T47D (cell line): ENCODE measurements at regions not wholly inside any gene's neighbourhood (a gene's known extent, or its start where the extent isn't known, plus 50 kb on each side); places are given as distances from the start of the nearest gene placed in this dataset.
A peak's percentile ranks its signal among the peaks of the same experiment; 100 is the strongest.

Experiments
- DNase-seq, 2 experiments: peaks; one replicate each; pipeline versions ENCODE4 v3.0.0 to v3.0.0-alpha.2; 2011 to 2012; ENCODE audit warnings: low read depth in 1 of 2, low spot score in 1 of 2
- JUND ChIP-seq: IDR thresholded peaks from 2 replicates; pipeline ENCODE4 v1.6.1; 2012; ENCODE audit warnings: low read depth
- in situ Hi-C: cut with HindIII; loops from 2 replicates; pipeline ENCODE4 v1.10.0; 2016; ENCODE audit warnings: low sequenced_read_pairs, low pct_unique_long_range_greater_than_20kb

DNA sequence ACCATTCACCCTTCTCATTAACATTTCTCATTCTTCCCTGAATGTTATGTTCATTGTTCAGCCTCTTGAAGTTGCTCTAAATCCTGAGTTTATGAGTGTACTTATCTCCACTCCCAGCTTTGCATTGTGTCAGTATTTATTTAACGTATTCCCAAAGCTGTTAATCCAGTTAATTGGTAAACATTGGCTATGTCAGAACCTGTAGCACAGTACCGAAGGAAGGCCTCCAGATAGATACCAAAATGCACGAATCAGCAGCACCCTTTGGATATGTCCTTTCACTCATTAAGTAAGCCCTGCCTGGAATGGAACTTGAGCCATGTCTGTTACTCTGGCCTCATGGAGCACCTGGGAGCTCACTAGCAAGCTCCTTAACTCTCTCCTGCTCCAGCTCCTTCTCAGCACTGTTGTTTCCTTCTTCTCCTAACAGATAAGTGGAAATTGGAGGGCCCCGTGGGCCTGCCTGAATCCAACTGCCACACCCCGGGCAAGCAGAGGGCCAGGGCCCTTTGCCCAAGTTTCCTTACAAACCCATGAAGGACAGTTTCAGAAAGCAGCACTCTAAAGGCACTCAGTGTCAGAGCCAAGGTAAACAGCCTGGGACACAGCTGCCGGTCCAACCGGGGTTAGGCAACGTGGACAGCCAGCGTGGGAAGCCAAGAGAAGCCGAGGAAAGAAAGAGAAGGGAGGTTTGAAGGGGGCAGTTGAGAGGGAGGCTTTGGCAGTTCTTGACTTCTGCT lies 155.0 kb upstream of the SERP2 start:
- in situ Hi-C loops = no loop called here
- TF ChIP-seq JUND = no peak
- peak; percentile 23 to 87 for DNase-seq

DNA sequence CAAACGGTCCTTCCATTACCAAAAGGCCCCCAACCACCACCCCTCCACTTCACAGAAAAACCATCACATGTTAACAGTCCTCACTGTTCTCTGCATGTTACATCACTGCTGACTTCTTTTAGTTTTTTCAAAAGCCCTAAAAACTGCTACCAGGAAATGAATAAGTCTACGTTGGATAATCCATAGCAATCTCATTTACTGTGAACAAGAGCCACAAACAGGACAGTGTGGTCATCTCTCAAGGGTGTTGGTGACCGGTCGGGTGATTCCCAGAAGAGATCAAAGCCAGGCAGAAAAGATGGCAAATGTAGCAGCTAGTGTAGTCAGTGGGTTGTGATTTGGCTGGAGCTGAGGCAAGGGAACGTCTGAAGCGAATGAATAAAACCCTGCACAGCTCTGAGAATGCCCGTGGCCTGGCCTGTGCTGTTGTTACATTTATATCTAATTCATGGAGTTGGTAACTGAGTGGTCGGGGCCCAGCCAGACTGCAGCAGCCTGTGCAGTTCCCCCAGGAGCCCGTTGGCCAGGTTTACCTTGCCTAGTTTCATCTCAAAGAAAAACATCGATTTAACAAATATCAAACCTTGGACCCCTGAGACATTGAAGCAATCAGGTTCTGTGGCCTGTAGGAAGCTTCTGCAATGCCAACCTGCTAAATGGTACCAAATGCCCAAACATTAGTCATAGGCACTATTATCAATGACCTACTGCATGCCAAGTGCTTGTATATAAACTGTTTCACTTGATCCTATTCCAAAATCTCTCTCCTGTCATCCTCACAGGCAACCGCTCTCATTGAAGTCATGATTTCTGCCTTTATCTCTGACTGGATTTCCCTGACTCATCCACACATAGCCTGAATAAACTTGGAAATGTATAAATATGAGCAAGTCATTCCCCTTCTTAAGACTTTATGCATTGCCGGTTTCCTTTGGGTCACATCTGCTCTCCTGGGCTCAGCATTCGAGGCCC lies 153.8 kb upstream of the SERP2 start:
- TF ChIP-seq JUND = no peak
- in situ Hi-C loops = no loop called here
- no peak for DNase-seq

DNA sequence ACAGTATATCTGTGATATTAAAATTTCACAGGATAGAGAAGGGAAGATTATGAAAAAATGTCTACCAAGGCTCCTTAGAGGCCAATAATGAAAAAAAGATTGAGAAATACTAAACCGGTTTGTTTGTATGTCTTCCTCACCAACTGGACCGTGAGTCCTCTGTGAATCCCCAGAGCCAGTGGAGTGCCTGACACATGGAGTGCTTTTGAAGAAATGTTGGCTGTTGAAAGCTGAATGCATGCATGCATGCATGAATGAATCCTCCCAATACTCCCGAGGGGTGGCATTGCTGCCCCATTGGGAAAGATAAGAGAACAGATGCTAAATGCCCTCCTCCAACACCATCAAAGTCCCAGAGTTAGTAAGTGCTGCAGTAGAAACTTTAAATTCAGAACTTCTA lies 152.7 kb upstream of the SERP2 start:
- in situ Hi-C loops = no loop called here
- DNase-seq = no peak
- TF ChIP-seq JUND = no peak

DNA sequence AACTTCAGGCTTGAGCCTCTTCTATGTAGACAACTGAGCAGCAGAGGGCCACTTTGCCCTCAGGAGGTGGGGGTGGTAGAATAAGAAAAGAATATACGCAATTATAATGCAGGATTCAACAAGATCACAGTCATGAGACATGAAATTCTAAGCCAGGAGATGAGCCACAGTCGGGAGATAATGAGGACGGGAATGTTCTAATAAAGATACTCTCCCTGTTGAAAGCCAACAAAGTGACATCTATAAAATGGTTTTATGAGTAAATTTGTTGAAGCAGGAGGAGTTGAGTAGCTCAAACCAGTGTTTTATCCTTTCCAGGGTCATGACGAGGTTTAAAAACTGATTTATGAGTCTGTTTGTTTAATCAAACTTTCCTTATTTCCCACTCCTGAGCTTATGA lies 152.0 kb upstream of the SERP2 start:
- no peak for DNase-seq
- in situ Hi-C loops = no loop called here

GRCh38 chr13:44223770-44224444 lies 149.7 kb upstream of the SERP2 start:
- in situ Hi-C loops = no loop called here
- no peak for TF ChIP-seq JUND
- DNase-seq = no peak

More for the DNA sequence above, 152.0 kb upstream of the SERP2 start:
- no peak for TF ChIP-seq JUND

- no peak for TF ChIP-seq JUND
- no peak for DNase-seq
- in situ Hi-C loops = no loop called here
Measured at GRCh38 chr13:44224450-44225149, 149.0 kb upstream of the SERP2 start.

GRCh38 chr13:44229371-44230030 lies 144.1 kb upstream of the SERP2 start:
- no peak for DNase-seq
- in situ Hi-C loops = no loop called here
- TF ChIP-seq JUND = no peak

DNA sequence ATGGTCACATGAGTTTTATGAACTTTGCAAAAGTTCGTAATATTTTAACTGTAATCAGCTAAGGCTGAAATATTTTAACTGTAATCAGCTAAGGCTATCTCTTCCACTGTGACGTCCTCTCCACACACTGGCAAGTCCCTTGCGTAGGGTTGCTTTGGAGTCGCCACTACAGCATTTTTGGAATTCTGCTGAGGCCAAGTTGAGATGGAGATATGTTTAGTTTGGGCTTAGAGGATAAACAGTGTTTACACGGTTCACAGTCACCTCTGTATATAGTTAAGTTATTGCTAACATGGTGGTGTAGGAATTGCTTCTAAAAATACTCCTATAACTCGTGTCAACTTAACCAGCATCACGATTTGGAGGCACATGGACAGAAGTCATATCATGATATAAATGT lies 143.6 kb upstream of the SERP2 start:
- TF ChIP-seq JUND = no peak
- in situ Hi-C loops = no loop called here
- peak in 1 of 2 experiments; percentile 71 for DNase-seq

GRCh38 chr13:44230736-44231135 lies 142.9 kb upstream of the SERP2 start:
- in situ Hi-C loops = no loop called here
- no peak for DNase-seq

DNA sequence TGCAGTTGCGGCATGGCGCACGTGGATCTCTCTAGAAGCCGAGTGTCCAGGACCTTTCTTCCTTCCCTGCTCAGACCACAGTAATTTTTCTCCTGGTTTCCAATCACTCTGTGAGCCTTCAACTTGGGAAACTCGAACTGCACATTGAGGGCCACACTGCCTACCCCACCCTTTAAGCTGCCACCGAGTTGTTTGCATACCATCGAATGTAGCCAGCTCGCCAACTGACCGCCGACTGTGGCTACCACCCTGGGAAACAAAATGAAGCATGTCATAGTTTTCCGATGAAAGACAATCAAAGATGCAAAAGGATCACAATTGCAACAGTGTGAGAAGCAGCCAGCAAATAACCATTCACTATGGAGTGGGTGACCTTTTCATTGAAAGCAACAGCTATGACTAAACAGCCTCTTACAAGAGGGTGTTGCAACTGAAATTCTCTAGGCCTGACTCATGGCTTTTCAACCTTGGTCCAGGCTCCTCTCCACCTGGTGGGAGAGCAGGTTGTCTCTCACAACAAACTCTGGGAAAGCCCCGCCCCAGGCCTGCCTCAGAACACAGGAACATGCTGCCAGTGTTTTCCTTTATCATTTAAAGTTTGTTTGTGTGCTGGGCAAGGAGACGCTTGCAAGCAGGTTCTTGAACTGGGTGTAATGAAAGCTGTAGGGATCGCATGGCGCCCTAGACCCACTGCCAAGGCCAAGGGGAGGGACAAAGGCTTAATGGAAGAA lies 141.7 kb upstream of the SERP2 start:
- in situ Hi-C loops = no loop called here
- peak; percentile 42; the same call in 1 of the 2 replicates for TF ChIP-seq JUND

More at GRCh38 chr13:44230736-44231135, 142.9 kb upstream of the SERP2 start:
- TF ChIP-seq JUND = no peak

DNA sequence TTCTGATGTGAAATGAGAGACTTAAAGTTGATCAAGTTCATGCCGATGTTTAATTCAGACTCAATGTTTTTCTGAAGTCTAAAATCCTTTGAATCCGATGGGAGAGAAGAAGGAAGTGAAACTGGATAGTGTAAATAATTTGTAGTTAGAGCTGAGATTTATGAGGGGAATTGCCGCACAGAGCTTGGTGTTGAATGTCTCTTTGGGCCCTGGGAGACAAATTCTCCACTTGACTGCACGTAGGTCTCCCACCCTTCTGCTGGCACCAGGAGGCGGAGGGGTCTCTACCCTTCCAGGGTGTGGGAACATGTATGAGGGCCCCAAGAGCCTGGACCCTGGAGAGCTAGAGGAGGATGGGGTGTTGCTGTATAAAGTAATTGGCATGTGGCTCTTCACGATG lies 140.8 kb upstream of the SERP2 start:
- in situ Hi-C loops = no loop called here
- DNase-seq = no peak
- TF ChIP-seq JUND = no peak

More for the DNA sequence above, 141.7 kb upstream of the SERP2 start:
- DNase-seq = peak; percentile 54 to 92
